Ovary (tissue), 7 donors: ENCODE measurements at regions not wholly inside any gene's neighbourhood (a gene's known extent, or its start where the extent isn't known, plus 50 kb on each side); places are given as distances from the start of the nearest gene placed in this dataset.
"Not testable (repeated sequence)": the region's sequence is repeated elsewhere in the genome, so short reads cannot be mapped to it uniquely, and the experiment has no call there.

Experiments
- DNase-seq, 5 donors: peaks; one replicate each; pipeline ENCODE4 v3.0.0-alpha.2; 2019 to 2020
- H3K27ac ChIP-seq, 2 donors: fragments of 200-600 bp; one replicate each; pipeline versions ENCODE4 v1.5.1 to v1.8.0; 2019 to 2022
- H3K27me3 ChIP-seq: fragments of 200-600 bp; one replicate; pipeline ENCODE4 v1.8.0; 2022
- H3K36me3 ChIP-seq: fragments of 200-600 bp; sonication (generic); one replicate; pipeline ENCODE4 v1.5.1; 2019
- H3K4me1 ChIP-seq: one replicate; pipeline ENCODE4 v1.8.1; 2013; ENCODE audit warnings: mild to moderate bottlenecking, moderate library complexity; ENCODE audit not compliant: insufficient read depth
- H3K4me3 ChIP-seq: fragments of 200-600 bp; sonication (generic); one replicate; pipeline ENCODE4 v1.5.1; 2017
- H3K9me3 ChIP-seq, 2 donors: fragments of 200-600 bp in 1 of 2; sonication (generic) in 1 of 2; one replicate each; pipeline versions ENCODE4 v1.5.1 to v1.8.1; 2013 to 2019; ENCODE audit warnings: mild to moderate bottlenecking in 1 of 2, moderate library complexity in 1 of 2
- CTCF ChIP-seq, 3 donors: fragments of 450-650 bp in 2 of 3; fragments of 200-600 bp in 1 of 3; IDR thresholded peaks; one replicate each; pipeline versions ENCODE4 v1.5.1 to v1.8.0; 2016 to 2022; ENCODE audit warnings: antibody characterized with exemption in 3 of 3, mild to moderate bottlenecking in 1 of 3
- EP300 ChIP-seq: sonication (generic); formaldehyde crosslinking; IDR thresholded peaks from one replicate; pipeline ENCODE4 v1.6.1; 2017; ENCODE audit warnings: antibody characterized with exemption
- POLR2A ChIP-seq: fragments of 450-650 bp; IDR thresholded peaks from one replicate; pipeline ENCODE4 v1.6.1; 2017; ENCODE audit warnings: antibody characterized with exemption, mild to moderate bottlenecking, moderate library complexity
- WGBS, 3 donors: extraction: QIAGEN DNeasy Blood & Tissue Kit in 1 of 3; methylation state at CpG; one replicate each; pipeline versions ENCODE4 v1.1.5 to v1.1.7; 2013 to 2017; 5-methylcytosine and 5-hydroxymethylcytosine counted together
- intact Hi-C, 4 donors: fragments of 100-400 bp; cut with DNase I; formaldehyde crosslinking; loops; one replicate each; pipeline versions ENCODE4 v1.11.0 to v1.15.1; 2022 to 2023
- donor health status: DM: no; HTN: no; CAD: no; lungs with moderate emphysema.
- donor health status: DM: no; HTN: no; CAD: no.
- donor health status: Bipolar disorder and iron deficiency.
- donor health status: DM: no; HTN: no; CAD: no.
- donor health status: DM: yes; HTN: yes; CAD: no.

GRCh38 chr10:59036311-59037017, 140.0 kb upstream of the PHYHIPL start:
- no peak for DNase-seq
- 77 to 81% (median 79%) methylated on average over 3 of the region's 3 CpGs for WGBS, 3 donors
- Histone ChIP-seq H3K36me3 (no peaks in the 10 kb centered on the region), H3K27ac (no peak overlapping the region), H3K9me3 (no peaks in the 10 kb centered on the region), H3K4me3 (no peak overlapping the region), H3K4me1 (peaks cover 1% of the 10 kb centered on the region), H3K27me3 (no peaks in the 10 kb centered on the region)
- no peak for TF ChIP-seq EP300
- no peak for TF ChIP-seq POLR2A
- intact Hi-C loops: no loop called here

DNA sequence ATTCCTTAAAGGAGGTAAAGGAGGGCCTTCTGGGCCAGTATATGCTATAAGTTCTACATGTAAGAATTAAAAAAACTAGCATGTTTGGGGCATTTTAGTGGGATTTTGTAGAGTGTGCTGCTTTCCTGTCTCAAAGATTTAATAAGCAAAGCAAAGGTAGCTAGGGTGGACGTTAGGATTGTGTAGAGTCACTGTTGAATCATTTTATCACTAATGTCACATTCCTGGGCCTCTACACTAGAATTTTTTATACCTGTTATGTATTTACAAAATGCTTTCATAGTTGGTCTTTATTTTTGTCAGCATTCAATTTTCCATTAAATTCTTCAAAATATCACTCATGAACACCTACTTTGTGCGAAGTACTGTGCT, 139.4 kb upstream of the PHYHIPL start:
- H3K9me3 ChIP-seq: no peaks in the 10 kb centered on the region
- H3K4me1 ChIP-seq: peaks cover 1% of the 10 kb centered on the region
- intact Hi-C loops: no loop called here
- TF ChIP-seq EP300 (no peak), CTCF (IDR thresholded peaks at IDR 0.05) (no peak), POLR2A (no peak)
- H3K27me3 ChIP-seq: no peaks in the 10 kb centered on the region
- H3K27ac ChIP-seq: no peak overlapping the region
- no peak overlapping the region for H3K4me3 ChIP-seq
- 82 to 85% (median 85%) methylated on average over 2 of the region's 2 CpGs for WGBS, 3 donors
- H3K36me3 ChIP-seq: no peaks in the 10 kb centered on the region
- DNase-seq: no peak

DNA sequence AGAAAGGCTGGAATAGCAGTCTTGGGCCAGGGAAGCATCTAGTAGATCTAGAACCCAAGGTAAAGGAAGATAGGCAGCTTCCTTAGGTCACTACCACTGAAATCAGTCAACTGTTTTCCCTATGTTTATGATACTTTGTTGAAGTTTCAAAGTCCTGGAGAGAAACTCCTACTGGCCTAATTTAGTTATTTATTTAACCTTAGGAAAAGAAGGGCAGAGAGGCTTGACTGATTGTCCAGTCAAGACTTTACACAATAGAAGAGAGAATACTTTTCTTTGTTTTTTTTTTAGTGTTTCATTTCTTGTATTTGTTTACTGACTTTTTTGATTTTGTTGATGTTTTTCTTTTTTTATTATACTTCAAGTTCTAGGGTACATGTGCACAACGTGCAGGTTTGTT, 138.9 kb upstream of the PHYHIPL start:
- 81 to 96% (median 91%) methylated on average over 1 of the region's 1 CpG for WGBS, 3 donors
- Histone ChIP-seq H3K4me3 (no peak overlapping the region), H3K27me3 (no peaks in the 10 kb centered on the region), H3K4me1 (peaks cover 1% of the 10 kb centered on the region), H3K36me3 (no peaks in the 10 kb centered on the region), H3K27ac (no peak overlapping the region), H3K9me3 (no peaks in the 10 kb centered on the region)
- no peak for DNase-seq
- TF ChIP-seq CTCF (IDR thresholded peaks at IDR 0.05) (no peak), EP300 (no peak), POLR2A (no peak)
- intact Hi-C loops: no loop called here

DNA sequence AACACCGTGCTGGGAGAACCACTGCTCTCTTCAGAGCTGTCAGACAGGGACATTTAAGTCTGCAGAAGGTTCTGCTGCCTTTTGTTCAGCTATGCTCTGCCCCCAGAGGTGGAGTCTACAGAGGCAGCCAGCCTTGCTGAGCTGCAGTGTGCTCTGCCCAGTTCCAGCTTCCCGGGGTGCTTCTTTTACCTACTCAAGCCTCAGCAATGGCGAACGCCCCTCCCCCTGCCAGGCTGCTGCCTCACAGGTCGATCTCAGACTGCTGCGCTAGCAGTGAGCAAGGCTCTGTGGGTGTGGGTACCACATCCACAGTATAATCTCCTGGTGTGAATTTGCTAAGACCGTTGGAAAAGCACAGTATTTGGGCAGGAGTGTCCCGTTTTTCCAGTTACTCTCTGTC, 133.1 kb upstream of the PHYHIPL start:
- H3K36me3 ChIP-seq, H3K9me3 ChIP-seq, H3K4me1 ChIP-seq, DNase-seq, H3K27ac ChIP-seq, intact Hi-C loops, H3K4me3 ChIP-seq, H3K27me3 ChIP-seq: not testable (repeated sequence)
- 72 to 84% (median 73%) methylated on average over 8 of the region's 8 CpGs for WGBS, 3 donors

- 83 to 88% (median 83%) methylated on average over 4 of the region's 4 CpGs for WGBS, 3 donors
- H3K36me3 ChIP-seq: no peaks in the 10 kb centered on the region
- H3K27ac ChIP-seq: no peak overlapping the region
- no peak overlapping the region for H3K4me3 ChIP-seq
- TF ChIP-seq EP300 (no peak), CTCF (IDR thresholded peaks at IDR 0.05) (no peak), POLR2A (no peak)
- DNase-seq: no peak
- H3K4me1 ChIP-seq: no peaks in the 10 kb centered on the region
- H3K9me3 ChIP-seq: no peaks in the 10 kb centered on the region
- intact Hi-C loops: no loop called here
- H3K27me3 ChIP-seq: no peaks in the 10 kb centered on the region
These were observed 129.3 kb upstream of the PHYHIPL start for GRCh38 chr10:59047180-59047579.
